NCI-H1694 treated with DMSO at 0.1 percent for 48 hours (cell line): ENCODE measurements at regions not wholly inside any gene's neighbourhood (a gene's known extent, or its start where the extent isn't known, plus 50 kb on each side); places are given as distances from the start of the nearest gene placed in this dataset.

Experiments used
- DNase-seq: peaks from one replicate; lab custom pipeline; 2025; lab: John Stamatoyannopoulos, UW

DNA sequence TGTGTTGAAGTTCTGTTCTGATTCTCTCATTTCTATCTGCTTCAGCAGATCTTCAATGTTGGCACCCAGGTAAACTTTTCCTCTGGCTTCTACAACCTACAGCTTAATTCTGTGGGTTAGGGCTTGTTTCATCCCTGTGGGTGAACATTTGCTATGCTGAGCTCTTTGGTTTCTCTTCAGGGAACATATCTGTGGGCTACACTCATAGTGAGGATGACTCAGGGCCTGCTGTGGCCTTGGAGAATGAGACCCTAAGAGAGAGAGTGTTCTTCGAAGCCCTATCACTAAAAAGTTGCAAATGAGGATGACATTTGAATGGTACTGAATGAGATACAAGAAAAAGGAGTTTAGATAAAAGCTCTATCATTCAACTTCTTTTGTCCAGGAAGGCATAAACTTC is 346.2 kb upstream of the CBLB start:
- no peak for DNase-seq

GRCh38 chr3:106217745-106218144 is 348.9 kb upstream of the CBLB start:
- DNase-seq: no peak

DNA sequence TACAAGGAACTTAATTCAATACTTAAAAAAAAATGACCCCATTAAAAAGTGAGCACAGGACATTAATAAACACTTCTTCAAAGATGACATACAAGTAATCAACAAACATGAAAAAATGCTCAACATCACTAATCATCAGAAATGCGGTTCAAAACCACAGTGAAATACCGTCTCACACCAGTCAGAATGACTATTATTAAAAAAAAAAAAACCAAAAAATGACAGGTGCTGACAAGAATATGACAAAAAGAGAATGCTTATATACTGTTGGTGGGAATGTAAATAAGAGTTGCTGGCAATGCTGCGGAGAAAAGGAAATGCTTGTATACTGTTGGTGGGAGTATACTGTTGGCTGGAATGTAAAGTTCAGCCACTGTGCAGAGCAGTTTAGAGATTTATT is 358.3 kb upstream of the CBLB start:
- DNase-seq: no peak

DNA sequence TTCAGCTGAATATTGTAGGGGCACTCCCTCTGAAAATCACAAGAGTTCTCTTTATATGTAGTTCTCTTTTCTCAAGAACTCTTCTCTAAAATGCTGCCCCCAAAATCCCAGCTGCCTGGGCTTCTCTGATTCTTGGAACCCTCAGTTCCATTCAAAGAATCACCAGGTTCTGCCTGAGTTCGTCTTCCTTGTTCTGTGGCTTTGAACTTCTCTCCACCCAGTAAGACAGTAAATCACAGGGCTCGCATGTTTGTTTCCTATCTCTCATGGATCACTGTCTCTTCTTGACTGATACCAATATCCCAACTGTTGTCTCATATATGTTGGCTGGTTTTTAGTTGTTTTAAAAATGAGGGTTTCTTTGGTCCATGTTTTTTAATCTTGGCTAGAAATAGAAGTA is 359.5 kb upstream of the CBLB start:
- DNase-seq: no peak

DNA sequence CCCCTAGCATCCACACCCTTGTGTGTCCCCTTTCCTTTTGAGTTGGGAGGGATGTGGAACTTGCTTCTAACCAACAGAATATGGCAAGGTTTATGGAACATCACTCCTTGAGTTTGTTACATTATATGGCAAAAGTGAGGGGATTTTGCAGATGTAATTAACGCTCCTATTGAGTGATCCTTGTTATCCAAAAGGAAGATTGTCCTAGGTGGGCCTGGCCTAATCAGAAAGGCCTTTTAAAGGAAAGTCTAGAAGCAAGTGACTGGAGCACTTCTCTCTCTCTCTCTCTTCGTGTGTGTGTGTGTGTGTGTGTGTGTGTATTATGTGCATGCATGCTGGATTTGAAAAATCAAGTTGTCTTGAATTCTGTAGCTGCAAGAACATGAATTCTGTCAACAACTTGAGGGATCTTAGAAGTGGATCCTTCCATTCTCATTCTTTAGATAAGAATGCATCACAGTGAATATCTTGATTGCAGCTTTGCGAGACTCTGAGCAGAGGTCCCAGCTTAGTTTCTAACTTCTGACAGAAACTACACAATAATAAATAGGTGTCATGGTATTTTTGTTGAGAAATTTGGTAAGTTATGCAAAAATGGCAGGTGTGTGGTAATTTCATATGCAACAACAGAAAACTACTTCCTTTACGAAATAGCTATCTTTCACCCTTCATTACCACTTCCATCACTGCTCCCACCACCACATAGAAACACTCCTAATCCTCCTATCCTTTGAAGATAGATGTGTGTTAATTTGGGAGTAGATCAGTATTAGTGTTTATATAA is 360.9 kb upstream of the CBLB start:
- DNase-seq: no peak

DNA sequence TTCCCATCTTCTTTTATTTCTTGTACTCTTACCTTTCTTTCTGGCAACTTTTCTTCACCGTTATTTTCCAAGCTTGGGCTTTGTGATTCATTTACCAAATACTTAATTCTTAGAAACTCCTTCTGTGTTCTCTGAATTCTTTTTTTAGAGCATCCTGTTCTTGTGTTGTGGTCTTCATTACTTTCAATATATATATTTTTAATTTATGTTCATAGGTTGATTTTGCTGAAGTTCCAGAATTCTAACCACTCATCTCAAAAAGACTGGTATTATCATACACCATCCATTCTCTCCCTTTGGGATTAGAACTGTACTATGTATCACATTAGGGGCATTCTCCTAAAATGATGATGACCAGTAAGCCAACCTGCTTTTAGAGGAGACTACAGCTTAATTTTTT is 362.3 kb upstream of the CBLB start:
- no peak for DNase-seq

DNA sequence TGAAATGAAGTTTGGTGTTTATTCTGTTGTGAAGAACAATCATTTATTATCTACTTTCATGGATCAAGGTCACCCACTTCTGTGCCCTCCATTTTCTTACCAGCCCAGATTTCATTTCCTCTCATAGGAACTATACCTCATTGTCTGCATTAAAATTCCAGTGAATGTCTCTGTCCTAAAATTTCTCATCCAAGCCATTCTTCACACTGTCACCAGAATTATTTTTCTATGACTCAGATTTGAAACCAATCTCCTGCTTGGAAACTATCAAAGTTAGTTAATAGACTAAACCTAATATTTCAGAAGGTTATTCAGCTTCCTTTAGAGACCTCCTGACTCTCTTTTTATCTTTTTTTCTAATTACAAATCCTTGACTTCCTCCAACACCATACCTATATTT is 364.1 kb upstream of the CBLB start:
- DNase-seq: no peak

DNA sequence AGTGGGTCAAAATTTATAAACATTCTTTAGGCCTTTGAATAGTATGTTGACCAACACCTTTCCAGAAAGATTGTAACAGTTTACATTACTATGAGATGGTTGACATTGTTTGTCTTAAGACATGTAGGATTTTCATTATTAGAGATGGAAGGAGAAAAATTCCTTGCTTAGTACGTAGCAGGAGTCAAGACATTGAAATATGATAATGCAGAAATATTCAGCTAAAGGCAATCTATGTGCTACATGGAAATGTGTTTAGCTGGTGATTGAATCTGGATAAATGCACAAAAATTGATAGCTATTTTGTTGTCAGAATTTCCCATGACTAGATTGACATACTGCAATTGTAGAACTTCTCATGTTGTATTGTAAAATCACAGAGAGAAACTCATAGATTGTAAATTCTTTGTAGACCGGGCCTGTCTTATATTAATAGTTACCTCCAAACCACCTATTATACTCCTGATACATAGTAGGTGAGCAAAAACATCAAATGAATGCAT is 370.4 kb upstream of the CBLB start:
- DNase-seq: no peak

- no peak for DNase-seq
Observed at GRCh38 chr3:106241593-106241992, 372.8 kb upstream of the CBLB start.

DNA sequence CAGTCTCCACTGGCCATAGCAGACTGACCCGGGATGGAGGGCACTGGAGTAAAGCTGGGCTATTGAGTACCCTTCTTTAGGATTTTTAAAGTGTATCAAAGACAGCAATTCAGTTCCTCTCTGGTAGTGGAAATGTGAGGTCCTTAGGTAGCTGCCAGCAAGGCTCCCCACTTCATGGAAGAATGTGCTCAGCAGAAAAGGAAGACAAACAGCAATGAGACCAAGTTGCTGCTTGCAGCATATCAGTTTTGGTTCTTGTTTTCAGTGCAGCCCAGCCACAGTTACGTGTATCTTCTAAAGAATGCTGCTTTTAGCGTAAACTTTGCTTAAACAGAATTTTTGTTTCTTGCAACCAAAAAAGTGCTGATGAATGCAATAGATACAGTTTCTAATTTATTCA is 374.0 kb upstream of the CBLB start:
- no peak for DNase-seq

GRCh38 chr3:106245400-106245799 is 376.6 kb upstream of the CBLB start:
- no peak for DNase-seq

DNA sequence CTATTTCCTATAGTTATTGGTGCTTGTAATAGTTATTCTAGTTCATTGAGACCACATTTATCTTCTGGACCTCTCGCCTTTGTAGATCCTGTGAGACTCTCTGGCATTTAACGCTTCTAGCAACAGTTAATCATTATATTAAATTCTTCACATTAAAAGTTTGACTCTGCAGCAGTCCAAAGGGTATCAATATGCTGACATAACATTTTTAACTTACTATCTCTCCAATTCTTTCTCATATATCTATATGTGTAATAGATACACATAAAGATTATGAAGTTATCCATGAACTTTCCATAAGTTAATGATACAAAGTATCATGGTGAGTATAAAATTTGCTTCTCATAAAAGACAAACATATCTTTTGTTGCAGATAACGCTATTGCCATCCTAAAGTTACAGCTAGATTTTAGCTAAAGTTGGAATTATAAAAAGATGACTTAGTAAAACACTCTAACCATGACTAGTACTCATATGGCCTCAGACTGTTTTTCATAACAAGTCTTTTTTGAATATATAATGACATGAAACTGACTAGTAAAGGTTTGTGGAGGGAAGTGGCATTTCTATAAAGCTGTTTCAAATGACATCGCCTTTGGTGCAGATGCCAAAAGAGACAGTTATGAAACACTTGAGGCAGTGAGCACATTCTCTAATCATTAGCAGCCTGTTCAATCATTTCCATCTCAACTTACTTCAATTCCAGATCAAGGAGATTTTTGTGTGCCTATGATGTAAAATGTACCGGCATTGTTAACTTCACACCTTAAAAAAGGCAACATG is 379.3 kb upstream of the CBLB start:
- no peak for DNase-seq

- DNase-seq: no peak
Observed at GRCh38 chr3:106249159-106249558, 380.3 kb upstream of the CBLB start.

- DNase-seq: no peak
Observed at GRCh38 chr3:106249981-106250380, 381.2 kb upstream of the CBLB start.

DNA sequence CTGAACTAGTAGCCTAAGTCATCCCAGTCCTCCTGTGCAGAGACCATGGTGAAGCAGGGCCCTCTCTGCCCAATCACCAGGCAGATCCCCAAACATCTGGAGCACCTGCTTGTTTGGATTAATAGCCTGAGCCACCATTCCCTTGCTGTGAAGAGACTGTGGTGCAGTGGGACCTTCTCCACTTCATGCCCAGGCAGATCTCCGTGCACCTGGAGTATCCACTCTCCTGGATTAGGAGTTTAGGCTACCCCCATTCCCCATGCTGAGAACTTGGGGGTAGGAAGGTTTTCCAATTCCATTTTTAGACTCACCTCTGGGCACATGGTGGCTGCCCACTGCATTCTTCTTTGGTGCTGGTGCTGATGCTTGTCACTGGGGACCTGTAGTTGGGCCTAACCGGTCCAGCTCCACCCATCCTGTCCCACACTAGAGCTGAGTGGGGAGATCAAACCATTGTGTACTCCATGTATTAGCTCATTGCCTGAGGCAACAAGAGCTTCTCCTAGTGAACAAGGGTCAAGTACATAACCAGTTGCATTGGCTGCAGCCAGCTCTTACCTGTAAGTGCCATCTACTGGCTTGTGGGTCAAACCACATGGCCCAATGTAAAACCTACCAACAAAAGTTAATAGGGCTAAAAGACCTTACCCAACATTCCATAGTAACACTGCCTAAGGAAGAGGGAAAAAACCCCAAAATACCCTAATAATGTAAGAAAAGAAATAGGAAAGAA is 382.5 kb upstream of the CBLB start:
- DNase-seq: no peak

GRCh38 chr3:106255870-106256248 is 387.0 kb upstream of the CBLB start:
- no peak for DNase-seq

DNA sequence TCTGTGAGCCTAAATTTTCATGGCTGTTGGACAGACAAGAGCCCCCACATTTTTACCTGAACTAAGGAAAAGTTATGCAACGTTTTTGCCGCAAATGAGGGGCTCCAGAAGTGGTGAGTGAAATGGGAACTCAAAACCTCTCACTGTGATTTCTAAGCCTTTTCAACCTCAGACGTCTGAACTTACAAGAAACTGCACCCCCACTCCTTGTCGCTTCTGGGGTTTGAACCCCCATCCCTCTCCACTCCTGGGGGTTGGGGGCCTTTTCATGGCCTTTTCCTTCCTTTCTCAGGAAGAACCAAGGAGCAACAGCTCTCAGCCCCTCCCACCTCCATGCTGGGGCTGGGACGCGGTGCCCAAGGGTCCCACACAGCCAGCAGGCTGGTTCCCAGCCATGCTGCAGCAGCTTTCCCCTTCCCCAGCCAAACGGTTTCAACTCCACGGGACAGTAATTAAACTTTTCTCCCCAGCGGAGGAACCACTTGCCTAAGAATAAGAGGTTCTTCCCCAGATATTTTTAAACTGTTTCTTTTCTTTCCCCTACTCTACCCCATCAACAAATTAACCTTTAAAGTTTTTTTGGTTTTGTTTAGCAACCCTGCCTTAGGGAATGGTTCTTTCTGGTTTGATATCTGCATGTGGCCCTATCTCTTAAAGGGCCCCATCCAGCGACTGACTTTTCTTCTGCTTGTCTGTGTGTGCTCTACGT is 387.6 kb upstream of the CBLB start:
- DNase-seq: no peak

DNA sequence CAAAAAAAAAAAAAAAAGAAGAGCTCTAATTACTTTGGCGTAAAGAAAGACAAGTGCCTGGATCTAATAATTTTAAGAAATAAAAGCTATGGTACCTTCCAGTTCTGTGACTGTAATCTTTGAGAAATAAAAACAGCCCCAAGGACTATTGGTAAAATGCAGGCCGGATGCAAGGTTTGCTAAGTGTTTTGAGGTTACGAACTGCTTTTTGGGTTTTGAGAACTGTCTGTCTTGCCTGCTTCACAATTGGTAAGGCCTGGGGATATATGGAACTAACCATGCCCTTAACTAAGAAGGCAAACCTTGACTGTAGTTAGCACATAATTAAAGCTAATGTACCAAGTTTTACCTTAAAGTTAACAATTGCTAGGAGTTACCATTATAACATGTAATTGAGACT is 388.4 kb upstream of the CBLB start:
- DNase-seq: no peak

- no peak for DNase-seq
Observed at GRCh38 chr3:106261396-106261795, 392.6 kb upstream of the CBLB start.

- no peak for DNase-seq
Observed at GRCh38 chr3:106261915-106262683, 393.3 kb upstream of the CBLB start.

- no peak for DNase-seq
Observed at GRCh38 chr3:106263011-106263410, 394.2 kb upstream of the CBLB start.
